Uterus (tissue), 2 donors: ENCODE measurements at regions not wholly inside any gene's neighbourhood (a gene's known extent, or its start where the extent isn't known, plus 50 kb on each side); places are given as distances from the start of the nearest gene placed in this dataset.

Experiments used
- CTCF ChIP-seq, 4 experiments: fragments of 200-600 bp in 2 of 4; fragments of 450-650 bp in 2 of 4; sonication (generic) in 2 of 4; IDR thresholded peaks; one replicate each; pipeline ENCODE4 v1.5.1; 2016 to 2019; ENCODE audit warnings: antibody characterized with exemption in 4 of 4, mild to moderate bottlenecking in 2 of 4, moderate library complexity in 1 of 4
- POLR2A ChIP-seq, 2 donors: fragments of 450-650 bp; IDR thresholded peaks; one replicate each; pipeline ENCODE4 v1.6.1; 2016; ENCODE audit warnings: antibody characterized with exemption in 2 of 2, mild to moderate bottlenecking in 1 of 2, moderate library complexity in 1 of 2

GRCh38 chr2:56768973-56769372, 585.2 kb downstream of the CCDC85A start:
- no peak for TF ChIP-seq POLR2A (IDR thresholded peaks at IDR 0.05)
- TF ChIP-seq CTCF (IDR thresholded peaks at IDR 0.05), result no peak
